B cell (primary cell): ENCODE measurements at regions not wholly inside any gene's neighbourhood (a gene's known extent, or its start where the extent isn't known, plus 50 kb on each side); places are given as distances from the start of the nearest gene placed in this dataset.

Experiments
- EZH2 ChIP-seq: IDR thresholded peaks from 2 replicates; pipeline ENCODE4 v1.6.1; 2012; ENCODE audit warnings: borderline replicate concordance, low read depth, mild to moderate bottlenecking, moderate library complexity, low read length; ENCODE audit not compliant: insufficient read depth, poor library complexity, severe bottlenecking
- TF ChIP-seq, protein P1 (sequence below): fragments of 200-600 bp; IDR thresholded peaks from one replicate; pipeline ENCODE4 v1.8.0; 2022; ENCODE audit warnings: antibody characterized with exemption, mild to moderate bottlenecking

DNA sequence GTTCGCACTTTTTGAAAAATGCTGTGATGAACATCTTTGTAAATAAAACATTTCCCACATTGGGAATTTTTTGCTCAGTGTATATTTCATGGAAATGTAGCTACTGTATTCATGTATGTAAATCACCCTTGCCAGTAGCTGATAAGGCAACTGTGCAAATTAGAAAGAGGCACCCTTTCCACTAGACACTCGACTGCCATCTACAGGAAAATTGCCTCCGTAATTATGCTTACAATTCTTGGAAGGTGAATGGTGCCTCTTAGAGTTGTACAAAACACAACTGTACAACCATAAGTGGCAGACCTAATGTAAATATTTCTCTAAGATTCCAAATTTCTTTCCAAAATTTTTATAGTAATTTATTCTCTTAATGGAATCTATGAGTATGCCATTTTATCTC is 491.7 kb downstream of the CCSER2 start:
- TF ChIP-seq, protein P1, sequence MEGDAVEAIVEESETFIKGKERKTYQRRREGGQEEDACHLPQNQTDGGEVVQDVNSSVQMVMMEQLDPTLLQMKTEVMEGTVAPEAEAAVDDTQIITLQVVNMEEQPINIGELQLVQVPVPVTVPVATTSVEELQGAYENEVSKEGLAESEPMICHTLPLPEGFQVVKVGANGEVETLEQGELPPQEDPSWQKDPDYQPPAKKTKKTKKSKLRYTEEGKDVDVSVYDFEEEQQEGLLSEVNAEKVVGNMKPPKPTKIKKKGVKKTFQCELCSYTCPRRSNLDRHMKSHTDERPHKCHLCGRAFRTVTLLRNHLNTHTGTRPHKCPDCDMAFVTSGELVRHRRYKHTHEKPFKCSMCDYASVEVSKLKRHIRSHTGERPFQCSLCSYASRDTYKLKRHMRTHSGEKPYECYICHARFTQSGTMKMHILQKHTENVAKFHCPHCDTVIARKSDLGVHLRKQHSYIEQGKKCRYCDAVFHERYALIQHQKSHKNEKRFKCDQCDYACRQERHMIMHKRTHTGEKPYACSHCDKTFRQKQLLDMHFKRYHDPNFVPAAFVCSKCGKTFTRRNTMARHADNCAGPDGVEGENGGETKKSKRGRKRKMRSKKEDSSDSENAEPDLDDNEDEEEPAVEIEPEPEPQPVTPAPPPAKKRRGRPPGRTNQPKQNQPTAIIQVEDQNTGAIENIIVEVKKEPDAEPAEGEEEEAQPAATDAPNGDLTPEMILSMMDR: no peak
- TF ChIP-seq EZH2: no peak
